Astrocyte of the spinal cord (primary cell): ENCODE measurements at regions not wholly inside any gene's neighbourhood (a gene's known extent, or its start where the extent isn't known, plus 50 kb on each side); places are given as distances from the start of the nearest gene placed in this dataset.

Source experiments
- DNase-seq: peaks from one replicate; pipeline ENCODE4 v3.0.0; 2011; ENCODE audit warnings: low read depth, low spot score
- H3K4me3 ChIP-seq: 2 replicates; pipeline ENCODE4 v1.5.1; 2011; ENCODE audit warnings: low read depth, mild to moderate bottlenecking, low read length, moderate library complexity
- in situ Hi-C: cut with HindIII; loops from 2 replicates; pipeline ENCODE4 v1.10.0; 2017; ENCODE audit warnings: low sequenced_read_pairs
- TF ChIP-seq, protein P1 (sequence below): IDR thresholded peaks from 2 replicates; pipeline ENCODE4 v1.5.1; 2012; ENCODE audit warnings: low read depth, mild to moderate bottlenecking, low read length, inconsistent platforms

DNA sequence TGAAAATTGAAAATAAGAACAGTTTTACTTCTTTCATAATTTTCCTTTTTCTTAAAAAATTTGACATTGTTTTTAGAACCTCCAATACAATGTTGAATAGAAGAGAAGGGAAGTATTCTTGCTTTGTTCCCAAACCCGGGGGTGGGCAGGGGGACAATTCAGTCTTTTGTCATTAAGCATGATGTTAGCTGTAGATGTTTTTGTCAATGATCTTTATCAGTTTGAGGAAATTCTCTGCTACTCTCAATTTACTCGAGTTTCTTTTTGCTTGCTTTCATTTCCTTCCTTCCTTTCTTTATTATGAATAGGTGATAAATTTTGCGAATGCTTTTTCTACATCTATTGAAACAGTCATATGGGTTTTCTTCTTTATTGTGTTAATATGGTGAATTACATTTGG lies 183.2 kb upstream of the FRMD6 start:
- no peak for DNase-seq
- in situ Hi-C loops: no loop called here
- no peak overlapping the region for H3K4me3 ChIP-seq
- TF ChIP-seq, protein P1, sequence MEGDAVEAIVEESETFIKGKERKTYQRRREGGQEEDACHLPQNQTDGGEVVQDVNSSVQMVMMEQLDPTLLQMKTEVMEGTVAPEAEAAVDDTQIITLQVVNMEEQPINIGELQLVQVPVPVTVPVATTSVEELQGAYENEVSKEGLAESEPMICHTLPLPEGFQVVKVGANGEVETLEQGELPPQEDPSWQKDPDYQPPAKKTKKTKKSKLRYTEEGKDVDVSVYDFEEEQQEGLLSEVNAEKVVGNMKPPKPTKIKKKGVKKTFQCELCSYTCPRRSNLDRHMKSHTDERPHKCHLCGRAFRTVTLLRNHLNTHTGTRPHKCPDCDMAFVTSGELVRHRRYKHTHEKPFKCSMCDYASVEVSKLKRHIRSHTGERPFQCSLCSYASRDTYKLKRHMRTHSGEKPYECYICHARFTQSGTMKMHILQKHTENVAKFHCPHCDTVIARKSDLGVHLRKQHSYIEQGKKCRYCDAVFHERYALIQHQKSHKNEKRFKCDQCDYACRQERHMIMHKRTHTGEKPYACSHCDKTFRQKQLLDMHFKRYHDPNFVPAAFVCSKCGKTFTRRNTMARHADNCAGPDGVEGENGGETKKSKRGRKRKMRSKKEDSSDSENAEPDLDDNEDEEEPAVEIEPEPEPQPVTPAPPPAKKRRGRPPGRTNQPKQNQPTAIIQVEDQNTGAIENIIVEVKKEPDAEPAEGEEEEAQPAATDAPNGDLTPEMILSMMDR: no peak

DNA sequence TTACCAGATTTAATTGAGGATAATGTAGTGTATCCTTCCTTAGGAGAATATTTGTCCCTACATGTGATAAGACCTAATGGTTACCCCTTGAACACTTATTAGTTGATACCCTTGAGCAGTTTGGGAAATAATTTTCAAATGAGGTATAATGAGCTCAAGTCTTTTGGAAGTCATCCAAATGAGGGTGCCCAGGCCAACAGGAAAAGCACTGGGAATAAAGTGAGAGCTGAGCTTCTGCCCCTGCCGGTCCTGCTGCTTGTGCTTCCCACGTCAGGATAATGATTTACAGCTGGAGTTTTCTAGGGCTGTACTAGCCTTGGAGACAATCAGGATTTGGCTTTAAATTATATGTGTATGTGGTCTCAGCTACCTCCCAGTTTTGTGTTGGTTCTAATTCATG lies 178.8 kb upstream of the FRMD6 start:
- DNase-seq: no peak
- in situ Hi-C loops: no loop called here
- H3K4me3 ChIP-seq: no peak overlapping the region
- TF ChIP-seq, protein P1: no peak

DNA sequence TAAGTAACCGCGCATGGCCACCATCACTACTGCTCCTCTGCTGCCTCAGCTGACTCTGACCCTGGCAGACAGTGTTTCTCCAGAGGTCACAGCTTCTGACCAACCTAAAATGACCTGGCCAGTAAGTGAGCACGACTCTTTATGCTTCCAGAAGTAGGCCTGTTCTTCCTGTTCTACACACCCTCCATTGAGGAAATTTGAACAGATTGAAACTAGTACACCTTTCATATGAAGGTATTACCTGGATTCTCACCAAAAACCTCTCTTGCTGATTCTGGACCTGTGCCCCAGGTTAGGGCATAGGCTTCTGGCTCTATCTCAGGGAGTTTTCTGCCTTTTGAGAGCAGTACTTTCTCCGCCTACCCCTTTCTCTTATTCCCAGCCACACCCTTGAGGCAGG lies 178.4 kb upstream of the FRMD6 start:
- TF ChIP-seq, protein P1: no peak
- in situ Hi-C loops: no loop called here
- DNase-seq: no peak
- H3K4me3 ChIP-seq: no peak overlapping the region

DNA sequence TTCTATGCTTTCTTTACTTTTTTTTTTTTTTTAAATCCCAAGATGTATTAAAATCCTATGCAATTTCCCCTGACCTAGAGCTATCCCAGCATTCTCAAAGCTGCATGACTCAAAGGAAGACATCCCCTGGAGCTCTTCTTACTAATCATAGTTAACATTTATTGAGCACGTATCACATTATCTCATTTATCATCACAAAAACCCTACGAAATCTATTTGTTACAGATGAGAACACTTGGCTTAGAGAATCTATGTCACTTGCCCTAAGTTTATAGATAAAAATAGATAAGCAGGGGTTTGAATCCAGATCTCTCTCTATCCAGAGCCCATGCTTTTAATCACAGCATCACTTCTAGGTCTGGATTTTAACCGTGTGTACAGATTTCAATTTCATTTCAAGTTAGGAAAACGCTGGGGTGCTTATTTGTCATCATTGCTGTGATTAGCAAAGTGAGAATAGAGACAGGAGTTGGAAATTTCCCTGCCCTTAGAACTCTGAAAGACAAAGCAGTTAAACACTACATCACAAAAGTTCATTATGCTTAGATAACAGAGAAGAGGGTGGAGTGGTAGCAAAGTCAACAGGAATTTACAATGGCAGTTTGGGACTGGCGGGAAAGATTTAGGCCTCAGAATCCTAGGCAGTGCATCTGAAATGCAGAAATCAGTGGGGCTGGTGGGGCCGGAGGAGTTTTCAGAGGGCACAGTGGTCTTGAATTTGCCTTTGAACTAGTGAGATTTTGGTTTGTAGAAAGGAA lies 177.7 kb upstream of the FRMD6 start:
- TF ChIP-seq, protein P1: no peak
- no peak overlapping the region for H3K4me3 ChIP-seq
- in situ Hi-C loops: no loop called here
- peak; percentile 42 for DNase-seq

DNA sequence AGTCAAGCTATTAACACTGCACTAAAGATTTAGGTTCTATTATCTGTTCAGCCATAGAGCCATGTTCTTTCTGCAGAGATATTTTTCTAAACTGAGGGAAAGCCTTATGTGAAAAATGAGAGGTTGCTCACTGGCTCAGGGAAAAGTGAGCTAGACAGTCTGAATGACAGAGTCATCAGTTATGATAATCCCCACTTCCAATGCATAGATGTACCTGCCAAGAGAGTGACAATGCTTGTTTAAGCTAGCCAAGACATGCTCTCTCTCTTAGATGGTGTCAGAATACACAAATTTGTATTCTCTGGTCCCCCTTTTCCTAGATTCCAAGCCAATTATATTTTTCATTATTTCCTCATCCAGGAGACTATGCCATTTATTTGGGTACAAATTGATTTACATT lies 176.9 kb upstream of the FRMD6 start:
- TF ChIP-seq, protein P1: no peak
- no peak for DNase-seq
- in situ Hi-C loops: no loop called here
- no peak overlapping the region for H3K4me3 ChIP-seq

DNA sequence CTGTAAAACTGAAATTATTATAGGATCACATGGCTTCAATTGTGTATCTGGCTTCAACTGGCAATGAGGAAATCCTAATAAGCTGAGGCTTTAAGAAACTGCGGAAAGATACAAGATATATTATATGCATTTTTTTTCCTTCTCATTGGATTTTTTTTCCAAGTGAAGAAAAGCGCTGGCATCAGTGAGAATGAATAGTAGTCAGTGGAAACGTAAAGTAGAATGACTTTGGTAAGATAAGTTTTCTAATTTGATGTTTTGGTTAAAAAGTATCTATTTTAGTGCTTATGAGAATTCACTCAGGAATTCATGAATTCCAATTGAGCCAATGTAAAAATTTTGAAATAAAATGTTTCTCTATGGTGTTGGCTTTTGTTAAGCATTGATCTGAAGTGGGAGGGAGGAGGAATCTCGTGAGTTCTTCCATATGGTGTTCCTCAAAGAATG lies 173.5 kb upstream of the FRMD6 start:
- in situ Hi-C loops: no loop called here
- no peak overlapping the region for H3K4me3 ChIP-seq
- DNase-seq: no peak
- TF ChIP-seq, protein P1: no peak
